T-cell (primary cell): ENCODE measurements at regions not wholly inside any gene's neighbourhood (a gene's known extent, or its start where the extent isn't known, plus 50 kb on each side); places are given as distances from the start of the nearest gene placed in this dataset.

Source experiments
- ATAC-seq, 4 experiments: fragments of 200-7000 bp in 3 of 4; fragments of 150-1000 bp in 1 of 4; cut with Tn5 transposase; replicated peaks in 1 of 4; 1 replicate in 3 of 4; 2 replicates in 1 of 4; pipeline ENCODE4 v1.10.0; 2021; ENCODE audit warnings: moderate library complexity in 3 of 4, mild to moderate bottlenecking in 2 of 4, moderate number of reproducible peaks in 1 of 4
- CTCF ChIA-PET, 2 donors: fragments of 300-600 bp; sonication (Branson Sonifier 250); formaldehyde crosslinking; loops; one replicate each; lab custom pipeline; 2022; ENCODE audit warnings: antibody characterized with exemption in 2 of 2; lab: Charles Lee
- POLR2A ChIA-PET, 2 donors: fragments of 300-600 bp; sonication (Branson Sonifier 250); formaldehyde crosslinking; loops; one replicate each; lab custom pipeline; 2022; ENCODE audit warnings: antibody characterized with exemption in 2 of 2; lab: Charles Lee
- DNase-seq, 35 experiments: peaks; one replicate each; pipeline versions ENCODE4 v3.0.0 to v3.0.0-alpha.2; 2013 to 2023
- H3K27ac ChIP-seq: one replicate; pipeline ENCODE4 v1.5.1; 2013; ENCODE audit warnings: low read length
- H3K27me3 ChIP-seq, 2 experiments: replicated peaks in 1 of 2; 1 replicate in 1 of 2; 2 replicates in 1 of 2; pipeline versions ENCODE4 v1.6.1 to v1.7.0; 2013; ENCODE audit warnings: low read length in 1 of 2, mixed read lengths in 1 of 2; ENCODE audit not compliant: control insufficient read depth in 2 of 2, insufficient read depth in 2 of 2; ENCODE audit errors: extremely low read depth in 1 of 2
- H3K36me3 ChIP-seq, 2 donors: 1 replicate in 1 of 2; 2 replicates in 1 of 2; pipeline versions ENCODE4 v1.6.1 to v1.7.0; 2013; ENCODE audit warnings: low read length in 1 of 2; ENCODE audit not compliant: control insufficient read depth in 2 of 2, insufficient read depth in 1 of 2; ENCODE audit errors: extremely low read depth in 1 of 2
- H3K4me1 ChIP-seq, 2 experiments: 1 replicate in 1 of 2; 2 replicates in 1 of 2; pipeline versions ENCODE4 v1.6.1 to v1.7.0; 2013; ENCODE audit warnings: low read length in 2 of 2, mixed read lengths in 1 of 2; ENCODE audit not compliant: insufficient read depth in 2 of 2, control insufficient read depth in 1 of 2; ENCODE audit errors: extremely low read depth in 1 of 2
- H3K4me3 ChIP-seq, 2 donors: 1 replicate in 1 of 2; 2 replicates in 1 of 2; pipeline versions ENCODE4 v1.5.1 to v1.7.0; 2013; ENCODE audit warnings: mild to moderate bottlenecking in 2 of 2, low read length in 1 of 2, moderate library complexity in 1 of 2; ENCODE audit not compliant: control insufficient read depth in 1 of 2; ENCODE audit errors: extremely low read depth in 1 of 2
- H3K9me3 ChIP-seq: 2 replicates; pipeline ENCODE4 v1.7.0; 2013
- H3K27ac Mint-ChIP-seq, 2 donors: one replicate each; pipeline ENCODE4 v1.8.0; 2020 to 2021; ENCODE audit warnings: mild to moderate bottlenecking in 2 of 2, mixed read lengths in 2 of 2
- H3K27me3 Mint-ChIP-seq, 2 donors: one replicate each; pipeline ENCODE4 v1.8.0; 2021 to 2022; ENCODE audit warnings: mixed read lengths in 2 of 2
- H3K36me3 Mint-ChIP-seq: one replicate; pipeline ENCODE4 v1.8.0; 2021; ENCODE audit warnings: mixed read lengths
- H3K4me1 Mint-ChIP-seq, 3 donors: one replicate each; pipeline ENCODE4 v1.8.0; 2020 to 2022; ENCODE audit warnings: mixed read lengths in 3 of 3, mild to moderate bottlenecking in 1 of 3
- H3K4me3 Mint-ChIP-seq, 3 donors: one replicate each; pipeline ENCODE4 v1.8.0; 2020 to 2022; ENCODE audit warnings: mild to moderate bottlenecking in 3 of 3, mixed read lengths in 3 of 3, moderate library complexity in 3 of 3
- H3K9me3 Mint-ChIP-seq, 3 donors: one replicate each; pipeline ENCODE4 v1.8.0; 2020 to 2022; ENCODE audit warnings: mixed read lengths in 3 of 3
- WGBS: methylation state at CpG from one replicate; pipeline ENCODE4 v1.1.5; 2013; ENCODE audit warnings: missing lambda C conversion rate; ENCODE audit not compliant: insufficient coverage; 5-methylcytosine and 5-hydroxymethylcytosine counted together

- POLR2A ChIA-PET, result interaction anchor here in 1 of 2 donors (0.6 kb wide), 1 partner anchor 21 kb away, joined by 4 read pairs; no protein-coding TSS in a partner anchor
- DNase-seq, result no peak
- CTCF ChIA-PET, result no interaction called here
- Mint-ChIP-seq H3K4me3 (no peak overlapping the region), H3K27me3 (peaks cover 2 to 14% of the 10 kb centered on the region in 2 donors), H3K36me3 (no peaks in the 10 kb centered on the region), H3K27ac (no peak overlapping the region), H3K4me1 (no peaks in the 10 kb centered on the region), H3K9me3 (no peaks in the 10 kb centered on the region)
- WGBS, result 59% methylated on average over 1 of the region's 2 CpGs
- no peaks in the 10 kb centered on the region for H3K4me1 ChIP-seq
- H3K27me3 ChIP-seq, result peaks cover 0 to 2% of the 10 kb centered on the region in 2 experiments
- H3K36me3 ChIP-seq, result no peaks in the 10 kb centered on the region
- ATAC-seq, result no peak
- no peaks in the 10 kb centered on the region for H3K9me3 ChIP-seq
- H3K4me3 ChIP-seq, result no peak overlapping the region
- H3K27ac ChIP-seq, result no peak overlapping the region
These were observed 112.9 kb downstream of the SLC36A4 start for GRCh38 chr11:93084727-93085505.

GRCh38 chr11:93089474-93090102, 108.2 kb downstream of the SLC36A4 start:
- DNase-seq (peak in 1 of 35 experiments; percentile 6), ATAC-seq (no peak)
- no peaks in the 10 kb centered on the region for H3K36me3 Mint-ChIP-seq
- no peaks in the 10 kb centered on the region for H3K36me3 ChIP-seq
- H3K9me3 Mint-ChIP-seq, result peaks cover 0 to 4% (median 0%) of the 10 kb centered on the region in 3 donors
- H3K4me3 Mint-ChIP-seq, result no peak overlapping the region
- no peak overlapping the region for H3K27ac ChIP-seq
- no peaks in the 10 kb centered on the region for H3K9me3 ChIP-seq
- WGBS, result 39% methylated on average over 2 of the region's 5 CpGs
- CTCF ChIA-PET, result interaction anchor here in 1 of 2 donors (0.6 kb wide), 1 partner anchor 11 kb away, joined by 5 read pairs; no protein-coding TSS in a partner anchor
- H3K4me1 ChIP-seq, result no peaks in the 10 kb centered on the region
- peaks cover under 1 to 2% of the 10 kb centered on the region in 2 donors for H3K27me3 Mint-ChIP-seq
- H3K4me3 ChIP-seq, result no peak overlapping the region
- no peaks in the 10 kb centered on the region for H3K4me1 Mint-ChIP-seq
- H3K27ac Mint-ChIP-seq, result no peak overlapping the region
- POLR2A ChIA-PET, result no interaction called here
- H3K27me3 ChIP-seq, result no peaks in the 10 kb centered on the region
